ELF-1 (cell line): ENCODE measurements at regions not wholly inside any gene's neighbourhood (a gene's known extent, or its start where the extent isn't known, plus 50 kb on each side); places are given as distances from the start of the nearest gene placed in this dataset.
"Not testable (repeated sequence)": the region's sequence is repeated elsewhere in the genome, so short reads cannot be mapped to it uniquely, and the experiment has no call there.

ENCODE experiments used
- DNase-seq: peaks from one replicate; pipeline ENCODE4 v3.0.0-alpha.2; 2016; ENCODE audit warnings: low read depth, low spot score

- no peak for DNase-seq
Measured at GRCh38 chr4:38332699-38333098, 331.3 kb upstream of the KLF3 start.

- DNase-seq = no peak
Measured at GRCh38 chr4:38333219-38333618, 330.8 kb upstream of the KLF3 start.

GRCh38 chr4:38334791-38335190 lies 329.2 kb upstream of the KLF3 start:
- no peak for DNase-seq

- not testable (repeated sequence) for DNase-seq
Measured at GRCh38 chr4:38338939-38339338, 325.1 kb upstream of the KLF3 start.

DNA sequence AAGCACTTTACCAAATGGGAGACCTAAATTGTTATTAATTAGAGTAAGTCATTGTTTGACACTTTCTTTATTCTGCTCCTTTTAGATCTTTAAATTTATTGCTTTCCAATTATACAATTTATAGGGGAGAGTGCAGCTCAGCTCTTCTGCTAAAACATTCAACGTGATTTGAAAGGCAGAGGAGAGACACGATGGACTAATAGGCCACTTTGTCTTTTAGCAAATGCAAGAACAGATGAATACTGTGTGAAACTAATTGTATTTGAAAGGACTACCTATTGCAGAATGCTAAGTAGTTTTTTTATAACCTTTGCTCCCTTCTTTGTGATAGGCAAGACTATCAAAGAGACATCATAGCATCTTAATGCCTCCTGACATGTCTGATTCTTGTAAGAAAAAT lies 320.4 kb upstream of the KLF3 start:
- DNase-seq = no peak

DNA sequence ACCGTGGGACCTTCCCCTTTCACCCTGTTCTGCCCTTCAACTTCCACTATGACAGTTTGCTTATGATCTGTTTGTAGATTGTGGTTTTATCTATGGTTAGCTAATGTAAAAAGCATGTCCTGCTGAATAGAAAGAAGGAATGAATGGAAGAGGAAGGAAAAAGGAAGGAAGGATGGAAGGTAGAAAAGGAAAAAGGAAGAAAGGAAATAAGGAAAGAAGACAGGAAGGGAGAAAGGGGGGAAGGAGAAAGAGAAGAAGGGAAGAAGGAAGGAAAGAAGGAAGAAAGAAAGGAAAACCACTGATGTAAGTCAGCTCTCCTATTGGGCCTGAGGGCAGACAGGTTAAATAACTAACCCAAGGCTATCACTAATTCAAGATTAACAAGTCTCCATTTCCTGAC lies 319.1 kb upstream of the KLF3 start:
- DNase-seq = no peak

- DNase-seq = no peak
Measured at GRCh38 chr4:38347251-38347650, 316.7 kb upstream of the KLF3 start.

GRCh38 chr4:38354421-38354820 lies 309.6 kb upstream of the KLF3 start:
- DNase-seq = no peak

DNA sequence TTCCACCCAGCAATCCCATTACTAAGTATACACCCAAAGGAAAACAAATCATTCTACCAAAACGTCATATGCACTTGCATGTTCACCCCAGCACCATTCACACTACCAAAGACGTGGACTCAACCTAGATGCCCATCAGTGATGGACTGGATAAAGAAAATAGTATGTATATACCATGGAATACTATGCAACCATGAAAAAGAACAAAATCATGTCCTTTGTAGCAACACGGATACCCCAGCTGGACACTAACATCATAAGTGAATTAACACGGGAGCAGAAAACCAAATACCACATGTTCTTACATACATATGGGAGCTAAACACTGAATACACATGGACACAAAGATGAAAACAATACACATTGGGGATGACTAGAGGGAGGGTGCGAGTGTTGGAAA lies 309.1 kb upstream of the KLF3 start:
- no peak for DNase-seq

DNA sequence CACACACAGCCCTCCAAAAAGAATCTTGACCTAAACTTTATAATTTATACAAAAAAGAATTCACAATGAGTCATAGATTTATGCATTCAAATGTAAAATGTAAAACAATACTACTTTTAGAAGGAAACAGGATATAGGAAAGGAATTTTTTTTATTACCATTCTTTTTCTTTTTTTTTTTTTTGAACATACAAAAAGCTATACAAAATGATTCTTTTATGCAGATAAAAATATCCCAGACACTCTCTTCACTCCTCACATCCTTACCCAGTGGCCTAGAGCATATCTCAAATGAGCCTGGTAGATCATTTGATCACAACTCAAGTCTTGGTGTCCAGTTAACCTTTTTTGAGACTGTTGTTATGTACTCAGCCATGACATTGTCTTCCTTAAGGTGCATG lies 307.3 kb upstream of the KLF3 start:
- DNase-seq = no peak

DNA sequence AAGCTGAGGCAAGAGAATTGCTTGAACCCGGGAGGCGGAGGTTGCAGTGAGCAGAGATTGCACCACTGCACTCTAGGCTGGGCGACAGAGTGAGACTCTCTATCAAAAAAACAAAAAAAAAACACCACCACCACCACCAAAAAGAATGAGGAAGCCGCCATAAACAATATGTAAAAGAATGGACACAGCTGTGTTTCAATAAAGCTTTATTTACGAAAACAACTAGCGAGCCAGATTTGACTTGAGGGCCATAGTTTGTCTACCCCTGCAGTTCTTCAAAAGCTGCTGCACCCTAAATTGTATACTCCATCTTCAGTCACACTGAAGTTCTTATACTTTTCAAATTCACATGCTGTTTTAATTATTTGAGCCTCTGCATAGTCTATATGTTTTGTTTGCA lies 306.5 kb upstream of the KLF3 start:
- DNase-seq = no peak

DNA sequence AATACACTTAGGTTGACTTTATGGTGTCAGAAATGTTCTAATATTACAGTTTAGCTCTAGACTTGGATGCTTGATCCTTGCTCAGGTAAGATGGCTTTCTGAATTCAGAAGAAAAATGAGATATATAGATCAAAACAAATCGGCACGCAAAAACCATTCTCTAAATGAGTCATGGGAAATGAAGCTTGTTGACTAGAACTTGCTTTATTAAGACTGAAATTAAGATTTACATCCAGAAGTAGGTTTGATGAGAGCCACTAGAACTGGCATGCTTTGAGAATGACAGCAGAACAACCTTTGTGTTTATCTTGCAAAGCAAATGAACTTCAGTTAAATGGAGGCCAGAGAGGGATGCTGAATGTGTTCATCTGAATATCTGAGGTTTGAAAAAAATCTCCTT lies 304.9 kb upstream of the KLF3 start:
- no peak for DNase-seq

GRCh38 chr4:38360201-38360600 lies 303.8 kb upstream of the KLF3 start:
- DNase-seq = no peak

DNA sequence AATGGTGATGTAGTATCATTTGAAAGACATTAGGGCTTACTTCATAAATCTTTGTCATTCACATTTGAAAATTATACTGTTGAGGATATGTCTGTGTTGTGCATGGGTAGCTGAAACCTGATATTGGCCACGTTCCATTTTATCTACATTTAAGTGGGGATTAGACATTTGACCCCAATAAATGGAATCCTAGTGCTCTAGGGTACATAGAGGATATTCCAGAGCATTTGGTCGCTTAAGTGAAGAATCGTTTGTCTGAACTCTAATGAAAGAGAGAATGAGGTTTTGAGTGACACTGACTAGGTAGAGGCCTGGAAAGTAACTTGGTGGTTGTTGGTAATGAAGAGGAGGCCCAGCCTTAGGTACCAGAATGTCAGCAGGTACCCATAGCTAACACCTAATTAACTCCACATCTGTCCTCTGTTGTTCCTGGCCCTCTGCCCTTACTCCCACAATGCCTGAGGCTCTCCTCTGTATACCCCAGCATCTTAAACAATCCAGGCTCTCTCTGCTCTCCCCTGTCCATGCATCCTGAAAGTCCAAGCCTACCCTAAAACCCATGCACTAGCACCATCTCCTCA lies 299.5 kb upstream of the KLF3 start:
- no peak for DNase-seq

- DNase-seq = no peak
Measured at GRCh38 chr4:38365261-38365660, 298.7 kb upstream of the KLF3 start.

DNA sequence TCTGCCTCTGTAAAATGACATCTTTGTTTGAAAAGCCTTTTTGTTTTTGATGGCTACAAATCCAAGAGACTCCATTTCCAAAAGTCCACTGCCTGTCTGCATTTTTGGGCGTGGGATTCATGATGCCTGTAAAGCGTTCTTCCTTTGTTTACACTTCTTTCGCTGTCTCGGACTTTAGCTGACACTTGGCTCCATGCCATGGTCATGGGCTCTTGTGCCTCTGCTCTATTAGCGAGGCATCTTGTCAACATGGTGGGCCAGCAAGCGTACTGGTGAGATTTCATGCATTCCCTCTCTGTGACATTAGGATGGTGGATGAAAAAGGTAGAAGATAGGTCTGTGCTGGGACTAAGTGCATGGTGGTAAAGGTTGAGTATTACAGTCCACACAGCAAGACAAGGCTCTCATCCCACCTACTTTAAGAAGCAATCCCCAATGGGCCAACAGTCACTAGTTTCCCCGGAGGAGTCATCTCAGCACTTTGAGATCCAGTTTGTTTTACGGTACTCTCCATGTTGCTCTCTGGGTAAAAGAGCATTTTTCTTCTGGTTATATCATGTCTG lies 298.2 kb upstream of the KLF3 start:
- DNase-seq = no peak

DNA sequence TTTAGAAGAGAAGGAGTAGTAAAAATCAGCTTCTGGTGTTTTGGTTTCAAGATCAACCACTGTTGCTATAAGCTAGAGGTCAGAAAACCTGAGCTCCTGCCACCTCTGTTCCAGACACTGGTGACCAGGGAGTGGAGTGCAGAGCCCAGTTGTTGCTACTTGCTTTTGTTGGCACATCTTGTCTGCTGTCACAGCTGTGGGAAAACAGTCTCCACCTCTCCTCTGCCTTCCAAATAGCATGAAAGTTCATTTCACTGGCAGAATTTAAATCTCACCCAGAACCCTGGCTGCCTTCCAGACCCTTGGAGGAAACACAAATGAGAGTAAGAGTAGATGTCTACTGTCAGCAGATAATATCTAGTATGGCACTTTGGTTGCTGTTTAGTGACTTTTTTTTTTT lies 297.5 kb upstream of the KLF3 start:
- no peak for DNase-seq

GRCh38 chr4:38366997-38367396 lies 297.0 kb upstream of the KLF3 start:
- no peak for DNase-seq

- no peak for DNase-seq
Measured at GRCh38 chr4:38367642-38368174, 296.3 kb upstream of the KLF3 start.

DNA sequence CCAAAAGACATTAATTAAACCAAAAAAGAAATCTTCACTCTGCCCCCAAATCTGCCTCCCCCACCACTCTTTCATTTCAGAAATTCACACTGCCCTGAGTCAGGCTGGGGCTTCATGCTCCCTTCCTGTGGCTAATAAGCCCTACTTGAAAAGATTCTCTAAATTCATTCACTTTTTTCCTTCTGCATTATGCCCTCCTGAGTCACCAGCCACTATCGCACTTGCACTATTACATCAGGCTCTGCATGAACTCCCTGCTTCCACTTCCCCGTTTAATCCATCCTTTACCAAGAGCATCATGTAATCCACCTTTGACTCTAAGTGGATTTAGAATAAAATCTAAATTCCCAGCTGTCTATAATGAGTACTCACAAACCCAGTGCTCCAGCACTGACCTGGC lies 295.4 kb upstream of the KLF3 start:
- no peak for DNase-seq

- no peak for DNase-seq
Measured at GRCh38 chr4:38371391-38371851, 292.6 kb upstream of the KLF3 start.

DNA sequence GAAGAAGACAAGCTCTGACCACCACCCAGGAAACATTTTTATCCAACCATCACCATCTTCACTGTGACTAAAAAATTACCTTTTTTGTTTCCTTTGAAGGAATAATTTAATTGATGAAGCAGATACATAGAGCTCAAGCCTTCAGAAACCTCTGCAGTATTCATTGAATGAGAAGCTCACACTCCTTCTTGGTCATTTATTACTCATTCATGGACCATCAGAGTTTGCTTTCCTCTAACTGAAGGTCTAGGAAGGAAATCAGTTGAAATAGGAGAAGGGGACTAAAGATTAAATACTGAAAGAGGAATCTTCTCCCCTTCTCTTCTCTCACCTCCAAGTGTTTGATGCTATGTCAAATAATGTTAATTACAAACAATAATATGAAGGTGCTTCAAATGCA lies 290.6 kb upstream of the KLF3 start:
- no peak for DNase-seq

DNA sequence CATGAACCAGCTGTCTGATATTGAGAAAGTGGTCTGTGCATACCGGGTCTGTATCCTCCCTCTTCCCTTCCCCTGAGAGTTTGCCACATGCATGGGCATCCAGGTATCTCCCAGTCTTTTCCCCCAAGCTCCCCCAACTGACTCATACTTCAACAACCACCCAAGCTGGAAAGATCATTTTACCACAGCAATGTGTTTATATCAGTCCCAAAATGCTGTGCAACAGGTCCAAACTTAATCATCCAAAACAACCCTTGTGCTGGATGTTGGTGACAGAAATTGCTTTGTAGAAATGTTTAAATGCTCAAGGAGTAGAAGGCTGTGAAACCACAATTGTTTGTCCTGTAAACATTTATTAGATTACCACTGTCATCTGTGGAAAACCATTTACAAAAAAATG lies 286.8 kb upstream of the KLF3 start:
- DNase-seq = no peak

- no peak for DNase-seq
Measured at GRCh38 chr4:38378478-38378877, 285.5 kb upstream of the KLF3 start.
